NB4 (cell line): ENCODE measurements at regions not wholly inside any gene's neighbourhood (a gene's known extent, or its start where the extent isn't known, plus 50 kb on each side); places are given as distances from the start of the nearest gene placed in this dataset.

Experiments used
- MAX ChIP-seq: IDR thresholded peaks from 2 replicates; pipeline ENCODE4 v1.6.1; 2011; ENCODE audit warnings: low read depth, low read length
- MYC ChIP-seq: IDR thresholded peaks from 2 replicates; pipeline ENCODE4 v1.6.1; 2011; ENCODE audit warnings: low read depth, low read length
- POLR2A ChIP-seq: IDR thresholded peaks from 2 replicates; pipeline ENCODE4 v1.6.1; 2011; ENCODE audit warnings: mild to moderate bottlenecking; ENCODE audit not compliant: insufficient read length; ENCODE audit errors: extremely low read depth
- TF ChIP-seq, protein P1 (sequence below): IDR thresholded peaks from one replicate; pipeline ENCODE4 v1.5.1; 2012; ENCODE audit warnings: low read depth, low read length

- TF ChIP-seq POLR2A (no peak), MAX (no peak), MYC (no peak)
- TF ChIP-seq, protein P1, sequence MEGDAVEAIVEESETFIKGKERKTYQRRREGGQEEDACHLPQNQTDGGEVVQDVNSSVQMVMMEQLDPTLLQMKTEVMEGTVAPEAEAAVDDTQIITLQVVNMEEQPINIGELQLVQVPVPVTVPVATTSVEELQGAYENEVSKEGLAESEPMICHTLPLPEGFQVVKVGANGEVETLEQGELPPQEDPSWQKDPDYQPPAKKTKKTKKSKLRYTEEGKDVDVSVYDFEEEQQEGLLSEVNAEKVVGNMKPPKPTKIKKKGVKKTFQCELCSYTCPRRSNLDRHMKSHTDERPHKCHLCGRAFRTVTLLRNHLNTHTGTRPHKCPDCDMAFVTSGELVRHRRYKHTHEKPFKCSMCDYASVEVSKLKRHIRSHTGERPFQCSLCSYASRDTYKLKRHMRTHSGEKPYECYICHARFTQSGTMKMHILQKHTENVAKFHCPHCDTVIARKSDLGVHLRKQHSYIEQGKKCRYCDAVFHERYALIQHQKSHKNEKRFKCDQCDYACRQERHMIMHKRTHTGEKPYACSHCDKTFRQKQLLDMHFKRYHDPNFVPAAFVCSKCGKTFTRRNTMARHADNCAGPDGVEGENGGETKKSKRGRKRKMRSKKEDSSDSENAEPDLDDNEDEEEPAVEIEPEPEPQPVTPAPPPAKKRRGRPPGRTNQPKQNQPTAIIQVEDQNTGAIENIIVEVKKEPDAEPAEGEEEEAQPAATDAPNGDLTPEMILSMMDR: no peak
Measured at GRCh38 chr3:110579840-110580550, 491.6 kb upstream of the NECTIN3 start.
